ENCODE measurements at regions not wholly inside any gene's neighbourhood (a gene's known extent, or its start where the extent isn't known, plus 50 kb on each side); places are given as distances from the start of the nearest gene placed in this dataset.

- Histone ChIP-seq H2BK12ac (ENCODE audit: low read depth, low read length) (no peak overlapping the region), H3K27me3 (replicated peaks in 1 of 4; ENCODE audit: control insufficient read depth in 3 of 4, extremely low read depth in 1 of 4, insufficient read depth in 3 of 4, low read length in 3 of 4) (peaks cover 0 to 11% (median under 1%) of the 10 kb centered on the region in 4 experiments; a peak in 3 of 7 replicates), H3K36me3 (ENCODE audit: control insufficient read depth in 2 of 4, insufficient read depth in 4 of 4, low read length in 3 of 4) (no peaks in the 10 kb centered on the region), H2BK20ac (ENCODE audit: low read length) (no peak overlapping the region), H4K20me1 (replicated peaks in 1 of 2; ENCODE audit: control insufficient read depth in 1 of 2, insufficient read depth in 2 of 2, low read length in 2 of 2) (no peaks in the 10 kb centered on the region), H2BK120ac (replicated peaks; ENCODE audit: low read depth, low read length) (no peak overlapping the region), H3K79me1 (ENCODE audit: low read depth, low read length) (no peaks in the 10 kb centered on the region), H4K91ac (replicated peaks; ENCODE audit: insufficient read length, low read length) (no peak overlapping the region), H3K9ac (replicated peaks in 1 of 4; ENCODE audit: extremely low read depth in 1 of 4, low read depth in 3 of 4, low read length in 3 of 4) (no peak overlapping the region), H2BK5ac (ENCODE audit: low read depth, low read length) (no peak overlapping the region), H3K4me1 (replicated peaks in 1 of 4; ENCODE audit: control insufficient read depth in 3 of 4, insufficient read depth in 4 of 4, low read length in 3 of 4) (no peaks in the 10 kb centered on the region), H3K18ac (ENCODE audit: extremely low read depth, low read length) (no peak overlapping the region), H4K8ac (ENCODE audit: extremely low read depth, insufficient read depth, low read length) (no peak overlapping the region), H3K23ac (ENCODE audit: insufficient read length) (no peak overlapping the region), H3K27ac (ENCODE audit: low read depth, low read length) (no peak overlapping the region), H3K56ac (replicated peaks; ENCODE audit: insufficient read length, low read depth, low read length) (no peak overlapping the region), H3K4me2 (ENCODE audit: insufficient read depth in 1 of 2, low read depth in 2 of 2, low read length in 2 of 2) (no peak overlapping the region), H2AK5ac (ENCODE audit: low read depth, low read length) (no peak overlapping the region), H3K79me2 (ENCODE audit: control insufficient read depth in 1 of 2, insufficient read depth in 2 of 2, low read length in 2 of 2) (no peaks in the 10 kb centered on the region), H3K23me2 (ENCODE audit: low read depth, low read length) (no peaks in the 10 kb centered on the region), H3K14ac (ENCODE audit: insufficient read length) (no peak overlapping the region), H4K5ac (ENCODE audit: insufficient read length, low read depth, low read length) (no peak overlapping the region), H3K4me3 (ENCODE audit: extremely low read depth in 1 of 4, insufficient read depth in 2 of 4, low read depth in 3 of 4, low read length in 4 of 4) (no peak overlapping the region), H2BK15ac (ENCODE audit: low read length) (no peak overlapping the region), H3K9me3 (ENCODE audit: insufficient read depth in 2 of 2, low read depth in 1 of 2, low read length in 1 of 2) (peaks cover 6 to 14% of the 10 kb centered on the region in 2 experiments), H2AFZ (ENCODE audit: low read length) (no peak overlapping the region), H3K4ac (replicated peaks; ENCODE audit: insufficient read length, low read depth, low read length) (no peak overlapping the region)
- CTCF ChIA-PET (ENCODE audit: partially characterized antibody): no interaction called here
- no peak for FAIRE-seq
- POLR2A ChIA-PET (ENCODE audit: partially characterized antibody): no interaction called here
- WGBS, 2 experiments (ENCODE audit: extremely low coverage in 1 of 2, insufficient coverage in 1 of 2, insufficient read length in 1 of 2, insufficient replicate concordance in 2 of 2, low coverage in 1 of 2, low lambda C conversion rate in 2 of 2, missing lambda C conversion rate in 1 of 2): 89% methylated on average over 3 of the region's 10 CpGs; no CpG with 5 or more reads in 1 of the 2 experiments
- no peak for DNase-seq (ENCODE audit: low read depth in 1 of 2, low spot score in 2 of 2)
- TF ChIP-seq TBP (IDR thresholded peaks at IDR 0.05; ENCODE audit: low read depth, low read length) (no peak), JUND (IDR thresholded peaks at IDR 0.05; ENCODE audit: low read length) (no peak), SAP30 (IDR thresholded peaks at IDR 0.05; ENCODE audit: insufficient read depth, insufficient replicate concordance, low read length) (no peak), TAF1 (IDR thresholded peaks at IDR 0.05; ENCODE audit: low read depth, low read length) (no peak)
Measured at GRCh38 chr20:60088236-60088635, 130.0 kb downstream of the CDH26 start.

All from H1 (cell line).